GM21529 (cell line): ENCODE measurements at regions not wholly inside any gene's neighbourhood (a gene's known extent, or its start where the extent isn't known, plus 50 kb on each side); places are given as distances from the start of the nearest gene placed in this dataset.
A peak's percentile ranks its signal among the peaks of the same experiment; 100 is the strongest.
"Not testable (repeated sequence)": the region's sequence is repeated elsewhere in the genome, so short reads cannot be mapped to it uniquely, and the experiment has no call there.

Experiments
- ATAC-seq: cut with Tn5 transposase; IDR thresholded peaks from one replicate; pipeline ENCODE4 v1.9.1; 2021; ENCODE audit not compliant: unreplicated experiment

DNA sequence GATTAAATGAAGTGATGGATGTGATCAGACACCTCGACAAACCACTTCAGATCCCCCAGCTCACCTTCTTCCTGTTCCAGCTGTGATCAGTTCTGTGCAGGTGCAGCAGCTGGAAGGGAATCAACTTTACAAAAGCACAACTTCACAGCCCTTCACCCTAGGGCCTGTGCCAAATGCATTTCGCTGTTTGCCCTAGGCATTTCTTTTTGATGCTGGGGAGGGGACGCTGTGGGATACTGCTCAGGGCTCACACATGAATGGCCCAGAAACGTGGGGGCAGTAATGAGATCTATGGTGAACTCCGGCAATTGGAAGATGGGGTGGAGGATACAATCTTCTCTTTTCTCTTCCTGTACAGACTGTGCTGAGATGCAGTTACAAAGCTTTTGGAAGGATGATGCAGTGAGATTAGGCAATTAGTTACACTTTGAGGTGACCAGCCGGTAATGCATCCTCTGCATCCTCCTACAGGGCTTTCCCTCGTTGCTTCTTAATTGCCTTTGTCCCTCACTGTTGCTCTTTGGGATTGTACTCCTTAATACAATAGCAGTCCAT is 215.1 kb upstream of the PITX2 start:
- no peak for ATAC-seq

DNA sequence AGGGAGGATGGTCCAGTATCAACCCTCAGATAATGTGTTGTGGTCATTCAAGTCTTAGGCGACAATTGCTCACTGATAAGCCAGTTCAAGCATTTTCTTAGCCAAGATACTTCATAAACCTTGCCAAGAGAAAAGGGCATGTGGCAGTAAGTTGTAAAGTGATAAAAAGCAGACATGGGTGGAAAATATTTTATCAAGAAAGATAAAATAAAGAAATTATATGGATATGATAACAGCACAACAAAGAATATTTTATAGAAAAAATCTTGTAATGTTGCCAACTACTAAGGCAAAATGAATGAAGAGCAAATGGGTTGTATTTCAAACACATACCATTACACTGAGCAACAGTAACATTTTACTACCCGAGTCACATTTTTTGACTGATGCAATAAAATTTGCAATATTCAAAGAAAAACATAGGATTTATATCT is 217.4 kb upstream of the PITX2 start:
- ATAC-seq, result no peak

DNA sequence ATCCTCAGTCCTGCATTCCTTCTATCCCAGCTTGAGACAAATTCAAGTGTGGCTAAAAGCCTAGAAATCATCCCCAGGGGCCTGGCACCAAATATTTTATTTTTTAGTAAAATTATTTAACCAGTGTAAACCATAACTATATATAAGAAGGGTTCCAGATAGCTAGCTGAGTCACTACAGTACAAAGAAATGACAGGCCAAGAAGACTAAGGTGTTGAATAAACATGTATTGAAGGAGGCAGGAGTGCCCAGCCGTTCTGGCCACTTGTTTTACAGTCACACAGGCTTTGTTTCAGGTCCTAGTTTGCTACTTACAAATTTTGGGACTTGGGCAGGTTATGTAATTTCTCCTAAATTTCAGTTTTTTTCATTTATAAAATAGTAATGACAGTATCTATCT is 225.9 kb upstream of the PITX2 start:
- ATAC-seq, result no peak

DNA sequence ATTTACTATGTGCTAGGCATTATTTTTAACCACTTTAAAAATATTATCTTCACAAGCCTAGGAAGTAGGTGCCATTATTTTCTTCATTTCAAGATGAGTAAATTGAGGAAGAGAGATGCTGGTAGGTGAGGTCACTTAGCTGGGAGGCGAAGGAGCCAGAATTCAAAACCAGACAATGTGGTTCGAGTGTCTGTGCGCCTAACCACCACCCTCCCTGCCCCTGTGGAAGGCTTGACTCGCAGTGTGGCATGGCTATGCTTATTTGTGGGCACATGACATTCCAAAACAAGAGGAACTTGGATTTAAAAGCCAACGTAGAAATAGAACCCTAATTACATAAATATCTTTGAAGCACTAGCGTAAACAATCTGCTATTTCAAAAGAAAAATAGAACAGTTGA is 226.6 kb upstream of the PITX2 start:
- no peak for ATAC-seq

DNA sequence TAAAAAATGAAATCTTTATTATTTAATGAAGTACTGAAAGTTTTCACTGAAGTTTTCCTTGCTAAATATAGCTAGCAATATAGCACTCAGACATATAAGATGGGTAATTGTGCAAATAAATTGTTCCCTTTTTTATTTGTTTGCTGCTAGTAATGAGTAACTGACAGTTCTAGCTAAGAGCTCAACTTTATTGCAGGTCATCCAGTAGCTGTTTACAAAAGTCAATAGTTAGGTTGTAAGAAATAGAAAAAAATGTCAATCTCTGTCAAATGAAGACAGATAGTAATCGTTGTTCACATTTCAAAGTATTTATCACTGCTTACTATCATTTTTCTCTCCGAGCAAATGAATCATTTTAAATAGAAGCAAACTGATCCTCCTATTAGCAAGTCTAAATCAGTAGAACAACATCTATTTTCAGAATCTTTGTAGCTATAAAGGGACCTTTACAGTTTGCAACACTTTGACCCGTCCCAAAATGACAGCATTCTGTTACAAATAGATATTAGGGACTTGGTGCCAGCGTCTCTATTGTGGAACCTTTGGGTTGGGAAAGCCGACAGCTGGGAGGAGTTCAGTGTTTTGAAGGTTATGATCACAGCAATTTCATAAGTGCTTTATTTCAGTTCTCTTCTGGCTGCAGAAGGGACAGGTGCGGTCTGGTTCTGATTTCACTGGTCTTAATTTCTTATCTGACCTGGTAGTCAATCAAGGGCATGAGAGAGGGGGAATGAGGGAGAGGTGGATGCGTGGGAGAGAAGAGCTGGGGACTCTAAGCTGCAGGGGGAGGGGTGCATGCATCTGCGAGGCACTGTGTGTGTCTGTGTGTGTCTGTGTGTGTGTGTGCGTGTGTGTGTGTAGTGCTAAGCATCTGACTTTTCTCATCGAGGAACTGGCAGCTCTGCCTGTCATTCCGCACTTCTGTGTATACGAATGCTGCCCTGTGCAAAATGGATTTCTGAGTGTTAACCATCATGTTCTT is 227.9 kb upstream of the PITX2 start:
- ATAC-seq, result no peak

DNA sequence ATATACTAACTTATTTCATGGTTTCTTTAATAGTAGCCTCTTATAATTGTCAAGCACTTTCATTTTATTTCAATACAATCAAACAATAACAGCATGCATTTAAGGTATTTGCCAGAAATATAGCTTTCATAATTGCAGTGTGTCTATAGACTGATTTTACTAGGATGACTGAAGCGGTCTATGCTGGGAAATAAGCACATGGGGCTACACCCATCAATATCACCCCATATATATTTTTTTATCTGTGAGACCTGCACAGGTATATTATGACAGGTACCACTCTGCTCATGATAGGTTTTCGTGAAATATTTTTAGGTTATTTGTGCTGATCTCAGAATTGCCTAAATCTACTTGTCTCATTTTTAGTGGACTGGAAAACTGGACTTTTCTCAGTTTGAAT is 229.1 kb upstream of the PITX2 start:
- ATAC-seq, result no peak

DNA sequence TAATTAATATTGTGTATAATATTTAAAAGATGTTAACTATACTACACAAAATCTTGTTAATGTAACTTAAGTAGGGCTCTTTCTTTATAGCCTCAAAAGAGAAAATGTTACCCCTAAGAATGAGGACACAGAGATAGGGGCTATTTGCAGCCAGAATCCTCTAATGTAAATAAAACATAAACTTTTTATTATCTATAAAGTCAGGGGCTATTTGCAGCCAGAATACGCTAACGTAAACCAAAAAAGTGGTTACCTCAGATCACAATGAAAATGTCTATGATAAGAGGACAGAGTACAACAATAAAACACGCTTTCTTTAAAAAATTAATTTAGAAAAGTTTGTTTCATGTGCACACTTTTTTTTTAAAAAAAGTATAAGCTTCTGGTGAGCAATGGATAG is 229.9 kb upstream of the PITX2 start:
- no peak for ATAC-seq

DNA sequence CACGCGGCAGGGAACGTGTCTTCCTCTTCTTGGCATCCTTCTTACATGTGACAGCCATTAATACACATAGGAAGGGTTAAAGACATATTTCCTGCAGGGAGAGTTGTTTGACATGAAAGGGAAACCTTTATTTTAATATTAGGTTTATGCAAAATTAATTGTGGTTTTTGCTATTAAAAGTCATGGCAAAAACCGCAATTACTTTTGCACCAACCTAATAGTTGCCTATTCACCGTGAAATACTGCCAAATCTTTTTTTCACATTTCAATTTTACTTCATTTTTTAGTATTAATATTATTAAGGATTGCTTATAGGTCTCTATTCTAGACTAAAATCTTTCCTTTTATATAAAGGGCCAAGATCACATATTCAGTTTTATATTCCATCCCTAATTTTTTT is 230.4 kb upstream of the PITX2 start:
- ATAC-seq, result no peak

DNA sequence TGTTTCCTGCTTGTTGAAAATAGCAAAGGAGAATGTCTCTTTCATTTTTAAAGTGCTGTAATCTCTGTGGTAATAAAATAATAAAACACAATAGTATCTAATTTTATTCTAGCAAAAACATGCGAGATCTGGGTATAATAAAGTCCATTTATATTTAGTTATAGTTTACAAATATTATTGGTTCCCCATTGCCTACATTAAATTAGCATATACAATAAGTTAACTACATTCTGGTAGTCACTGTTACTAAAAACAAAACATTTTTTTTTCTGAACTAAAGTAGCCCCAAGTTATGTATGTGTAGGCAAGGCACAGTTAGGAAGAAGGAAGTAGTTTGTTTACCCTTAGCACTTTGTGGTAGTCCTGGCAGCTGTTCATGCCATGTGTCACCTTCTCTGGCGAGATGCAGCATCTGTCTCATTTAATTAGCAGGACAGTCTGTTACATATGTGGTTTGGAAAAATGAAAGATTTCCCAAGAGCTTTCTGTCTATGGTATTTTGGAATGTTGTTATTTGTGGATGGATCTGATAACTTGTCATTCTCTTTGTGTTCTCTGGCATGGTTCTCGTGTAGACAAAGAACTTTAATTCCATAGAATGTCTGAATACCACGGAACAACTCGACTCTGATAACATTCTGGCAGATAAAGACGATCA is 231.3 kb upstream of the PITX2 start:
- no peak for ATAC-seq

DNA sequence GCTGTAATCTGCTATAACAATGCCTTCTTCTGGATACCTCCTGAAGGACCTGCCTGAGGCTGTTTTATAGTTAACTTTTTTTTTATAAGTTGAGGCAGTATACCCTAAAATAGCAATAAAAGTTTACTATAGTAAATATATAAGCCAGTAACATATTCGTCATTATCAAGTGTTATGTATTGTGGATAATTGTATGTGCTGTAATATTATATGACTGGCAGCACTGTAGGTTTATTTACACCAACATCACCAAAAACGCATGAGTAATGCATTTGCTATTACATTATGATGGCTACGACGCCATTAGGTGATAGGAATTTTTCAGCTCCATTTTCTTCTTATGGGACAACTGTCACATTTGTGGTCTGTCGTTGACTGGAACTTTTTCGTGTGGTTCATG is 237.2 kb upstream of the PITX2 start:
- ATAC-seq, result no peak

DNA sequence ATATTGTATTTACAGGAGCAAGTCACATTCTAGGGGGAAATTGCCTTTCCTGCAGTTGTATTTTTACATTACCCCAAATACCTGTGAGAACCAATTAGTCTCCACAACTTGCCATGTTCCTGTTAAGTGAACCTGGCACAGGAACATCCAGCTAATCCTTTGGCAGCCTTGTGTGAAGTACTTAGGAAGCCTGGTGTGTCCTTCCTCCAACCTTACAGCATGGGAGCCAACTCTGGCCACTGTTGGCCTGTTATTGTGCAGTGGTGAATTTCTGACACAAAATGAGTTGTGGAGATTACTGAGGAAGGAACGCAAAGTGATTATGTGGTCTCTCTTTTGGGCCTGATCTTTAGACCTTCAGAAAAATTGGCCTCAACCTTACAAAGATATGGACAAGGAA is 238.0 kb upstream of the PITX2 start:
- no peak for ATAC-seq

DNA sequence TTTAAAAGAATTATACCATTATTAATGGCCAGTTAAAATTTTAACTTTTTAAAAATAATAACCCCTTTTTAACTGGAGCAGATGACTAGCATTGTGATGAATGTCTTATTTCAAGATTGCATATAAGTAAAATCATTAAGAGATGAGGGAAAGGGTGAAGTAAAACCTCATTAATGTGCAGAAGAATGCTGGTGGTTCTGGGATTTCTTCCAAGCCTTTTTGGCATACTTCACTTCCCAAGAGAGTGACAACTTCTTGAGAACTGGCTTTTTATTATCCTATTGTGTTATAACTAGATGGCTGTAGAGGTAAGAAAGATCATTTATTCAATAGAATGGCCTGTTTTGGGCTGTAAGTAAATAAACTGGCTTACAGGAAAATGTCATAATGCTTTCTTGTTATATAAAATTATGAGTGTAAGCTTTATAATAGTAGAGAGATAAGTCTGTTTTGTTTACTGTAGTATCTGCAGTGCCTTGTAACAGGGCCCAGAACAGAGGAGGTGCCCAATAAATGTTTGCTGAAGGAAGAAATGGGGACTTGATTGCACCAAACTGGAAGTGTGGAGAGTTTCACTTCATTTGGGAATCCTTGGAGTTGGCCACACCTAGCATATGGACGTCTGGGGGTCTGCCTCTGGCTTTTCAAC is 242.9 kb upstream of the PITX2 start:
- ATAC-seq, result no peak

DNA sequence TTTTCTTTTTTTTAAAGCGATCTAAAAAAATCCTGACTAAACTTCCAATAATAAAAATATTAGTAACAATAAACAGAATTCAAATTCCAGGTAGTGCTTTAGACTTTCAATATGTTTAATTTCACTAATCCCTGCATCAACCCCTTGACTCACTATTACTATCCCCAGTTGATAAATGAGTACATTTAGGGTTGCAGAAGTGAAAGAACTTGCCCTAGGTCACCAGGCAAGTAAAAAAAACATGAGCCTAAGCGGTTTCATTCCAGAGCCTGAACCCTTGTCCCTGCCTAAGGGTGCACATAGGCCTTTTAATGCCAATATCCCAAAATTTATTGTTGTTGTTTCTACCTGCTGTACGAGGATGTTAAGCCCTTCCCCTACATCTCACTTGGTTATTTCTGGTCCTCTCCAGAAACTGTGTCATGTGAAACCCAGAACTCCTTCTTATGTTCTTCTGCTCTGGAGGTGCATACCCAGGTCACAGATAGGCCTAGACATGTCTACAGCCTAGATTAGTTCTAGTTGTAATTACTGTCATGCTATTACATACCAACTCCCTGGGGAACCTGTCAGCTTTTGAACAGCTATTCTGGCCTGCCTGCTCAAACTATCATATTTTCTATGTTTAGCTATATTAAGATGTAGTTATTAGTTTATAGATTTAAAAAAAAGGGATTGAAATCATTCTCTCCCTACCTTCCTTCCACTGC is 244.5 kb upstream of the PITX2 start:
- ATAC-seq, result peak; percentile 70

DNA sequence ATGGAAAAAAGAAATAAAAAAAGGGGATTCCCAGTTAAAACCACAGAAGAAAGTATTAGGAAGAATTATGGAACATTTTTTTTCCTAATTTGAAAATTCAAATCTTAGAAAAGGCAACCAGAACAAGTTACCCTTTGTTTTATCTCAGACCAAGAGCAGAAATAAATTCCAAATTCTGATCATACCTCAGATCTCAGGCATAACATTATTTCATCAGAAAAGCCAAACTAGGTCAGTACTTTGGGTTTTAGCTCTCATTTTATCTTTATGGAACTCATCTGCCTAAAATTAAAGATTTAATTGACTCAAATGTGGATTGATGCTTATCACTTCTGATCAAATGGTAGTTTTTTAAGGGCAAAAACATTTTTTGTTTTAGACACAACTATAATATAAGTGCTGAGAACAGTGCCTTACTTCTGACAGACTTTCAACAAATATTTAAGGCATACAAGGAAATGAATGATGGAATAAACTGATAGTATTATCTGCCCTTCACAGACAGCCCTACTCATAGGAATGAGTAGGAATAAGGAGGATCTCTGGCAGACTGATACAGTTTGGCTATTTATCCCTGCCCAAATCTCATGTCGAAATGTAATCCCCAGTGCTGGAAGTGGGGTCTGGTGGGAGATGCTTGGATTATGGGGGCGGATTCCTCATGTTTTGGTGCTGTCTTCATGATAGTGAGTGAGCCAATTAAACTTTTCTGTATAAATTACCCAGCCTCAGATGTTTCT is 245.3 kb upstream of the PITX2 start:
- no peak for ATAC-seq

DNA sequence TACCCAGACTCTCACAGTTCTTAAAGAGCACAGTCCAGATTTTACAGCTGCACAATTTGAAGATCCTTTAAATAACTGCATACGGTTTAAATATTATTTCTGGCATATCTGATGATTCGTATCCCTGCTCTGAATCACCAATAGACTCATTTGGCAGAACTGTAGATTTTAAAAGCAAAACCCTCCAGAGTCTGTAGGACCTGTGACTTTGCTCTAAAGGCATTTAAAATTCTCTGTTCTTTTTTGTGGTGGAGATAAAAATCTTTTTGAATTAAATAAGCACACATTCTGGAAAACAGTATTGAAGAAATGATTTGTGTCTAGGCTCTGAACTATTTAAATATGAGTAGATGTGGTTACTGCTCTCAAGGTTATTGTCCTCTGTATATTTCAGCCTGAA is 246.2 kb upstream of the PITX2 start:
- no peak for ATAC-seq

DNA sequence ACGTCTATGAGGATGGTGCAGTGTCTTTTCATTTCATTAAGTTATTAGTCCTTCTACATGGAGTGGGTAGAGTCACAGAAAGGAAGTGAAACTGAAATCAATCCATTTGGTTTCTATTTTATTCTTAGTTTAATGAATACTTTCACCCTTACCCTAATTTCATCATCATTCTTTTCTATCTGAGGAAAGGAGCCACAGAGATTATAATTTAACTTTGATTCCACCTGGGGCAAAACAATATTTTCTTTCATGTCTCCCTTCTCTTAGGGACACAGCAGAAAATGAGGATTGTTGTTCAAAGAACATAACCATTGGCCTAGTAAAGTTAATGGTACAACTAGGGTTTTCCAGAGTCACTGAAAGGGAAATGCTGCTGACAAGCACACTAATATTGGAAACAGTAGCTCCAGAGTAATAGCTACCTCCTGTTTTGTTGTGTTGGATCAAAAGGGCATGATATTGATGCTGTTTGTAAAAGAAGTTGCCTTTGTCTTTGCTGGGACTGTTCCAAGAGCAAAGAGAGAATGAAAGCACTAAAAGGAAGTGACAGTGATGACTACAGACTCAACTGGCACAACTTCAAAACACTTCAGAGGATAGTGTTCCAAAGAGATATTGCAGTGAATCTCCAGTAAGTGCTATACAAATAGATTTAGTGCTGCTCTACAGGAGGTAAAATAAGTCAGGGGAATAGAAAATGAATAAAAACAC is 247.1 kb upstream of the PITX2 start:
- peak; percentile 77 for ATAC-seq

DNA sequence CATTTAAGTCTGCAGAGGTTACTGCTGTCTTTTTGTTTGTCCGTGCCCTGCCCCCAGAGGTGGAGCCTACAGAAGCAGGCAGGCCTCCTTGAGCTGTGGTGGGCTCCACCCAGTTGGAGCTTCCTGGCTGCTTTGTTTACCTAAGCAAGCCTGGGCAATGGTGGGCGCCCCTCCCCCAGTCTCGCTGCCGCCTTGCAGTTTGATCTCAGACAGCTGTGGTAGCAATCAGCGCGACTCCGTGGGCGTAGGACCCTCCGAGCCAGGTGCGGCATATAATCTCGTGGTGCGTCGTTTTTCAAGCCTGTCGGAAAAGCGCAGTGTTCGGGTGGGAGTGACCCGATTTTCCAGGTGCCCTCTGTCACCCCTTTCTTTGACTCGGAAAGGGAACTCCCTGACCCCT is 253.3 kb upstream of the PITX2 start:
- ATAC-seq, result not testable (repeated sequence)

DNA sequence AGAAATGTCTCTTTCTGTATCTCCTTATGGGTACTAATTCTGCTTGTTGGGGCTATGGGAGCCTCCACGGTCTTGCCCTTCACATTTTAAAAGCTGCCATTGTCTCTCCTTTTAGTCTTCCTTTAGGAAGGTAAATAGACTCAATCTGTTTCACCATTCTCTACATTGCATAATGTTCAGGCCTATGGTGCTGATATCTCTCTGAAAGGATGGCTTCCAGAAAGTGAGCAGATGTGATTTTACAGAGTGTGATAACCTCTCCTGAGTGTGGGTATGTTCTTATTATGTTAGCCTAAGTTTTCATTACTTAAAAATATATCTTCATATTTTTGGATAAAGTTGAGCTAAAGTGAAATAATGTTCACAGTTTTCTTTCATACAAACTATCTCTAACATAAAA is 254.0 kb upstream of the PITX2 start:
- no peak for ATAC-seq

DNA sequence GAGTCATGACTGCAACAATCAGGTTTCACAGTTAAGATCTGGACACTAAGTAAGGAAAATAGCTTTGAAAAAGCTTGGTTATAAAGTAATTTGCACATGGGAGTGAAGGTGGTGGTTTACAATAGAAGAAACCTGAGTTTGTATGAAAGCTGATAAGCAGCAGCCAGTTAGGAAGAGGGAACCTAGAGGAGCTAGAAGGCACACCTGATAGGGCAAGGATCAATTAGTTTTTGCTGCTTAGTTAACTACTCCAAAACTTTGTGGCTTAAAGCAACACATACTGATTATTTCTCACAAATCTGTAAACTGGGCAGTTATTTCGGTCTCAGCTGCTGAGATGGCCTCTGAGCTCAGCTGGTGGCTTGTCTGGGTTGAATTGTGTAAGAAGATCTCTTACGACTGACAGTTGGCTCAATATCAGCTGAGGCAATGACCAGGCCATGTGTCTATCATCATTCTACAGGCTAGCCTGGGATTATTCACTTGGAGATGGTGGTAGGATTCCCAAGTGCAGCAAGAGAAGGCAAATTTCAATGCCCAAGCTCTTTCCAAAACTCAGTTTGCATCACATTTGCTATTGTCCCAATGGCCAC is 255.0 kb upstream of the PITX2 start:
- no peak for ATAC-seq
